Uterus (tissue), 3 donors: ENCODE measurements at regions not wholly inside any gene's neighbourhood (a gene's known extent, or its start where the extent isn't known, plus 50 kb on each side); places are given as distances from the start of the nearest gene placed in this dataset.

ENCODE experiments used
- DNase-seq, 2 donors: peaks; one replicate each; pipeline ENCODE4 v3.0.0-alpha.2; 2019 to 2020
- H3K27ac ChIP-seq, 2 donors: fragments of 200-600 bp; sonication (generic); 1 replicate in 1 of 2; 2 replicates in 1 of 2; pipeline ENCODE4 v1.5.1; 2016 to 2018
- H3K27me3 ChIP-seq, 2 donors: fragments of 200-600 bp; sonication (generic); one replicate each; pipeline ENCODE4 v1.5.1; 2018 to 2019; ENCODE audit warnings: control low read depth in 1 of 2
- H3K36me3 ChIP-seq, 2 donors: fragments of 200-600 bp; sonication (generic); one replicate each; pipeline ENCODE4 v1.5.1; 2019; ENCODE audit warnings: control low read depth in 1 of 2
- H3K4me1 ChIP-seq, 2 donors: fragments of 200-600 bp; sonication (generic); one replicate each; pipeline ENCODE4 v1.5.1; 2018 to 2019; ENCODE audit warnings: control low read depth in 1 of 2
- H3K4me3 ChIP-seq, 2 donors: fragments of 200-600 bp; sonication (generic); 1 replicate in 1 of 2; 2 replicates in 1 of 2; pipeline ENCODE4 v1.5.1; 2018 to 2019; ENCODE audit warnings: mild to moderate bottlenecking in 1 of 2
- H3K9me3 ChIP-seq, 2 donors: fragments of 200-600 bp; sonication (generic); one replicate each; pipeline ENCODE4 v1.5.1; 2019; ENCODE audit warnings: control low read depth in 1 of 2
- POLR2A ChIP-seq, 2 donors: fragments of 450-650 bp; IDR thresholded peaks; one replicate each; pipeline ENCODE4 v1.6.1; 2016; ENCODE audit warnings: antibody characterized with exemption in 2 of 2, mild to moderate bottlenecking in 1 of 2, moderate library complexity in 1 of 2
- intact Hi-C: fragments of 100-400 bp; cut with DNase I; formaldehyde crosslinking; loops from one replicate; pipeline ENCODE4 v1.15.1; 2023; ENCODE audit warnings: low total_unique reads
- TF ChIP-seq, protein P1 (sequence below), 4 experiments: fragments of 200-600 bp in 2 of 4; fragments of 450-650 bp in 2 of 4; sonication (generic) in 2 of 4; IDR thresholded peaks; one replicate each; pipeline ENCODE4 v1.5.1; 2016 to 2019; ENCODE audit warnings: antibody characterized with exemption in 4 of 4, mild to moderate bottlenecking in 2 of 4, moderate library complexity in 1 of 4
- donor health status: DM: yes; HTN: yes; CAD: no.

DNA sequence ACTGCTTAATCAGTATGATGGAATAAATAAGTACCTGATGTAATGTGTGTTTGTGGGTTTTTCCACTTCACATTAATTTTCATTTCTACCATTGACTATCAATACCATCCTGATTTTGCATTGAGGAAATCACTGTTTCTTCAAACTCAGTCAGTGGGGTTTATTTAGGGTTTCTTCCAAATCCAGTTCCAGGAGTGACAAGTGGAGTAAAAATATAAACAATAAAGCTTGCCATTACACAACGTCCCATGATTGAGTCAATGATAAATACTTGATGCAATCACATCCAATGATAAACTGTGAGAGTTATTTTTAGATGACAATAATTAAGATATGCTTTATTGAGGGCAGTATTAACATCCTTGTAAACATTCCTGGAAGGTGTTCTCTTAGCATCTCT, 1037.4 kb upstream of the GJE1 start:
- no peaks in the 10 kb centered on the region for H3K4me1 ChIP-seq
- H3K27ac ChIP-seq, result no peak overlapping the region
- no peaks in the 10 kb centered on the region for H3K27me3 ChIP-seq
- no peak overlapping the region for H3K4me3 ChIP-seq
- no peaks in the 10 kb centered on the region for H3K36me3 ChIP-seq
- TF ChIP-seq, protein P1, sequence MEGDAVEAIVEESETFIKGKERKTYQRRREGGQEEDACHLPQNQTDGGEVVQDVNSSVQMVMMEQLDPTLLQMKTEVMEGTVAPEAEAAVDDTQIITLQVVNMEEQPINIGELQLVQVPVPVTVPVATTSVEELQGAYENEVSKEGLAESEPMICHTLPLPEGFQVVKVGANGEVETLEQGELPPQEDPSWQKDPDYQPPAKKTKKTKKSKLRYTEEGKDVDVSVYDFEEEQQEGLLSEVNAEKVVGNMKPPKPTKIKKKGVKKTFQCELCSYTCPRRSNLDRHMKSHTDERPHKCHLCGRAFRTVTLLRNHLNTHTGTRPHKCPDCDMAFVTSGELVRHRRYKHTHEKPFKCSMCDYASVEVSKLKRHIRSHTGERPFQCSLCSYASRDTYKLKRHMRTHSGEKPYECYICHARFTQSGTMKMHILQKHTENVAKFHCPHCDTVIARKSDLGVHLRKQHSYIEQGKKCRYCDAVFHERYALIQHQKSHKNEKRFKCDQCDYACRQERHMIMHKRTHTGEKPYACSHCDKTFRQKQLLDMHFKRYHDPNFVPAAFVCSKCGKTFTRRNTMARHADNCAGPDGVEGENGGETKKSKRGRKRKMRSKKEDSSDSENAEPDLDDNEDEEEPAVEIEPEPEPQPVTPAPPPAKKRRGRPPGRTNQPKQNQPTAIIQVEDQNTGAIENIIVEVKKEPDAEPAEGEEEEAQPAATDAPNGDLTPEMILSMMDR (IDR thresholded peaks at IDR 0.05), result no peak
- no peak for TF ChIP-seq POLR2A (IDR thresholded peaks at IDR 0.05)
- intact Hi-C loops, result no loop called here
- H3K9me3 ChIP-seq, result no peaks in the 10 kb centered on the region
- no peak for DNase-seq

GRCh38 chr6:141088171-141088570, 1044.6 kb upstream of the GJE1 start:
- Histone ChIP-seq H3K4me1 (no peaks in the 10 kb centered on the region), H3K4me3 (no peak overlapping the region), H3K9me3 (no peaks in the 10 kb centered on the region), H3K36me3 (no peaks in the 10 kb centered on the region), H3K27ac (no peak overlapping the region), H3K27me3 (no peaks in the 10 kb centered on the region)
- no peak for DNase-seq
- intact Hi-C loops, result no loop called here
- no peak for TF ChIP-seq POLR2A (IDR thresholded peaks at IDR 0.05)
- TF ChIP-seq, protein P1 (IDR thresholded peaks at IDR 0.05), result no peak

DNA sequence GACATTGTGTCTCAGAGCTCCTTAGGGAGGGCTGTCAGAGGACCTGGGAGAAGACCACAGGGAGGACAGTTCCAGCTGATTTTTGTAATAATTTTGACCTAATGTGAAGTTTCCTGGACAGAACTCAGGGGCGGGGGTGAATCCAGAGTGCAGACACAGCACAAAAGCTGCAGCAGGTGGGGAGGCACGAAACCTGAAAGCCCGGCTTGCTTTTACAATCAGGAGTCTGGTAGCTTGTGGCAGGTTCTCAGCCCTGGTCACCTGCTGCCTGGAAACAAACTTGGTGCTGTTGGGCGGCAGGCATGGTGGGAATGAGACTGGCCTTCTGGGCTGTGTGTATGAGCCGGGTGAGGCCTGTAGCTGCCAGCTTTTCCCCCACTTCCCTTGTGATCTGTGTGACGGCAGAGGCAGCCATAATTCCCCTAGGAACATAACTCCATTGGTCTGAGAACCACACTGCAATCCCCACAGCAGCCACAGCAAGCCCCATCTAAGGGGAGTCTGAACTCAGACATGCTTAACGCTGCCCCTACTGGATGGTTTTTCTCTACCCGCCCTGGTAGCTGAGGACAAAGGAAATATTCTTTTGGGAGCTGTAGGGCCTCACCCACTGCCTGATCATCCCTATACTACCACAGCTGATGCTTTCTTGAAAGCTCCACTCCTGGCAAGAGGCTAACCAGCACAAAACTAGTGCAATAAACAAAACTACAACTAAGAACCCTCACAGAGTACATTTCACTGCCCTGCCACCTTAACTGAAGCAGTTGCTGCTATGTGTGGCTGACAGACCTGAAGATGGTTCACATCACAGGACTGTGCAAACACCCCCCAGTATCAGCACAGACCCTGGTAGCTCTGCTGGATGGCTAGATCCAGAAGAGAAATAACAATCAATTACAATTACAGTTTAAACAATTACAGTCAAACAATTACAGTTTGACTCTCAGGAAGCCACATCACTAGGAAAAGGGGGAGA, 1055.1 kb upstream of the GJE1 start:
- TF ChIP-seq, protein P1 (IDR thresholded peaks at IDR 0.05), result no peak
- TF ChIP-seq POLR2A (IDR thresholded peaks at IDR 0.05), result no peak
- intact Hi-C loops, result no loop called here
- no peak for DNase-seq
- Histone ChIP-seq H3K4me3 (no peak overlapping the region), H3K27ac (no peak overlapping the region), H3K36me3 (no peaks in the 10 kb centered on the region), H3K27me3 (no peaks in the 10 kb centered on the region), H3K4me1 (no peaks in the 10 kb centered on the region), H3K9me3 (no peaks in the 10 kb centered on the region)

GRCh38 chr6:141057761-141058160, 1075.0 kb upstream of the GJE1 start:
- Histone ChIP-seq H3K4me3 (no peak overlapping the region), H3K9me3 (no peaks in the 10 kb centered on the region), H3K27ac (no peak overlapping the region), H3K36me3 (no peaks in the 10 kb centered on the region), H3K27me3 (no peaks in the 10 kb centered on the region), H3K4me1 (no peaks in the 10 kb centered on the region)
- intact Hi-C loops, result no loop called here
- TF ChIP-seq POLR2A (IDR thresholded peaks at IDR 0.05), result no peak
- TF ChIP-seq, protein P1 (IDR thresholded peaks at IDR 0.05), result no peak
- no peak for DNase-seq

DNA sequence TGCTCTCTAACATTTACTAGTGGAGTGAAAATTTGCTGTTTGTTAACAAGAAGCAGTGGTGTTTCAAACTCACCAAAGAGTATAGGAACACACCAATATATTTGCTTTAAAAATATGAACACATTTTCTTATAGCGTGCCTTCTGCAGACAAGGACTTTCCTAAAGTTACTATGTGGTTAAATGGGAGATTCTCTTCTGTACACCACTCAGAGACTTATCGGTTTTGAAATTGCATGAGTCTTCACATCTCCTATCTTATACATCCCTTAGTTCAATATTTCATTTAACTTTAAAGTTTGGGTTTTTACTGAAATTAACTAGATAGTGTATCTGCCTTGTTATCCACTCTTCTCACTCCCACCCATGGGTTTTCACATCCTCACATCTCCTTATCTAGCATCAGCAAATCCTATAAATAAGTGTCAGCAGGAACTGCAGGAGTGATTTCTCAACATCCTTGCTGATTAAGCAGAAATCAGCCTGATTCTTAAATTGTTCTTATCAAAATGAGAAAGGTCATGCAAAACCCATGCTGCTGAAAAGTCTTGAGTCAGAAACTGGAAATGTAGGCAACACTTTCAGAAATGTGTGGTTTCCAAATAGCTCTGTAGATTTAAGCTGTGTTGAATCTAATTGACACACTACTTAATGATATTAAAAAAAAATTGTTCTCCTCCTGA, 1075.6 kb upstream of the GJE1 start:
- intact Hi-C loops, result no loop called here
- no peak overlapping the region for H3K4me3 ChIP-seq
- DNase-seq, result no peak
- no peaks in the 10 kb centered on the region for H3K36me3 ChIP-seq
- no peaks in the 10 kb centered on the region for H3K4me1 ChIP-seq
- no peak overlapping the region for H3K27ac ChIP-seq
- H3K9me3 ChIP-seq, result no peaks in the 10 kb centered on the region
- TF ChIP-seq, protein P1 (IDR thresholded peaks at IDR 0.05), result no peak
- TF ChIP-seq POLR2A (IDR thresholded peaks at IDR 0.05), result no peak
- H3K27me3 ChIP-seq, result no peaks in the 10 kb centered on the region
